ENCODE measurements at regions not wholly inside any gene's neighbourhood (a gene's known extent, or its start where the extent isn't known, plus 50 kb on each side); places are given as distances from the start of the nearest gene placed in this dataset.

- no peak for TF ChIP-seq CTCF (conservative IDR thresholded peaks at IDR 0.05; ENCODE audit: low read depth)
- DNase-seq (ENCODE audit: low spot score) = no peak
- ChIA-PET POLR2A (ENCODE audit: low non-redundant PET) (no interaction called here), CTCF (no interaction called here)
- no peak overlapping the region for H3K27ac ChIP-seq
These were observed 125.0 kb upstream of the APC start for GRCh38 chr5:112612663-112613062.

- POLR2A ChIA-PET (ENCODE audit: low non-redundant PET) = no interaction called here
- no peak overlapping the region for H3K27ac ChIP-seq
- DNase-seq (ENCODE audit: low spot score) = no peak
- TF ChIP-seq CTCF (conservative IDR thresholded peaks at IDR 0.05; ENCODE audit: low read depth) = no peak
- CTCF ChIA-PET = interaction anchor here (0.6 to 0.9 kb wide), 2 partner anchors 10 to 287 kb away, joined by 3 to 7 read pairs; no protein-coding TSS in a partner anchor
These were observed 123.4 kb upstream of the APC start for GRCh38 chr5:112614285-112614684.

GRCh38 chr5:112614986-112615385, 122.7 kb upstream of the APC start:
- DNase-seq (ENCODE audit: low spot score) = no peak
- ChIA-PET CTCF (interaction anchor here (0.9 kb wide), 1 partner anchor 286 kb away, joined by 3 read pairs; no protein-coding TSS in a partner anchor), POLR2A (ENCODE audit: low non-redundant PET) (no interaction called here)
- no peak overlapping the region for H3K27ac ChIP-seq
- TF ChIP-seq CTCF (conservative IDR thresholded peaks at IDR 0.05; ENCODE audit: low read depth) = no peak

GRCh38 chr5:112616812-112617547, 120.7 kb upstream of the APC start:
- DNase-seq (ENCODE audit: low spot score) = no peak
- H3K27ac ChIP-seq = no peak overlapping the region
- CTCF ChIA-PET = interaction anchor here (0.6 kb wide), 1 partner anchor 102 kb away, joined by 3 read pairs; no protein-coding TSS in a partner anchor
- no peak for TF ChIP-seq CTCF (conservative IDR thresholded peaks at IDR 0.05; ENCODE audit: low read depth)
- POLR2A ChIA-PET (ENCODE audit: low non-redundant PET) = no interaction called here

GRCh38 chr5:112625246-112625645, 112.4 kb upstream of the APC start:
- ChIA-PET CTCF (interaction anchor here (0.6 kb wide), 2 partner anchors 41 to 1074 kb away, joined by 3 to 7 read pairs; no protein-coding TSS in a partner anchor), POLR2A (ENCODE audit: low non-redundant PET) (no interaction called here)
- no peak overlapping the region for H3K27ac ChIP-seq
- DNase-seq (ENCODE audit: low spot score) = no peak
- TF ChIP-seq CTCF (conservative IDR thresholded peaks at IDR 0.05; ENCODE audit: low read depth) = no peak

- TF ChIP-seq CTCF (conservative IDR thresholded peaks at IDR 0.05; ENCODE audit: low read depth) = no peak
- ChIA-PET POLR2A (ENCODE audit: low non-redundant PET) (no interaction called here), CTCF (interaction anchor here (0.6 kb wide), 1 partner anchor 1073 kb away, joined by 7 read pairs; no protein-coding TSS in a partner anchor)
- DNase-seq (ENCODE audit: low spot score) = no peak
- H3K27ac ChIP-seq = no peak overlapping the region
These were observed 111.8 kb upstream of the APC start for GRCh38 chr5:112625689-112626438.

Data from RWPE1 (cell line).